ENCODE measurements at regions not wholly inside any gene's neighbourhood (a gene's known extent, or its start where the extent isn't known, plus 50 kb on each side); places are given as distances from the start of the nearest gene placed in this dataset. TPM values are rescaled to one million over a fixed set of nuclear protein-coding genes. Genes with fewer than 3 reads are reported as not detected.

GRCh38 chr12:88630561-88630960 is 50.3 kb upstream of the KITLG start:
- intact Hi-C loops (cut with DNase I; ENCODE audit: low total_unique reads) = no loop called here
- Histone ChIP-seq H3K9me3 (no peaks in the 10 kb centered on the region), H3K27me3 (no peaks in the 10 kb centered on the region), H3K27ac (no peak overlapping the region), H3K36me3 (no peaks in the 10 kb centered on the region), H3K4me3 (no peak overlapping the region), H3K4me1 (no peaks in the 10 kb centered on the region)
- TF ChIP-seq POLR2A (IDR thresholded peaks at IDR 0.05) = no peak
- TF ChIP-seq CTCF (IDR thresholded peaks at IDR 0.05) = no peak
- no peak for DNase-seq

Small RNA genes in the stretch of these regions (small RNA-seq; reads per million reads assigned to genes)
- not detected for gene RNU7-120P
